ENCODE measurements at regions not wholly inside any gene's neighbourhood (a gene's known extent, or its start where the extent isn't known, plus 50 kb on each side); places are given as distances from the start of the nearest gene placed in this dataset.

- no peak for TF ChIP-seq CTCF (IDR thresholded peaks at IDR 0.05)
- TF ChIP-seq POLR2A (IDR thresholded peaks at IDR 0.05) = no peak
Observed at GRCh38 chrX:23493941-23494374, 159.3 kb downstream of the PTCHD1 start.
